SW 1271 (cell line): ENCODE measurements at regions not wholly inside any gene's neighbourhood (a gene's known extent, or its start where the extent isn't known, plus 50 kb on each side); places are given as distances from the start of the nearest gene placed in this dataset.

Source experiments
- DNase-seq, 2 experiments: peaks; one replicate each; lab custom pipeline; 2025; lab: John Stamatoyannopoulos, UW

DNA sequence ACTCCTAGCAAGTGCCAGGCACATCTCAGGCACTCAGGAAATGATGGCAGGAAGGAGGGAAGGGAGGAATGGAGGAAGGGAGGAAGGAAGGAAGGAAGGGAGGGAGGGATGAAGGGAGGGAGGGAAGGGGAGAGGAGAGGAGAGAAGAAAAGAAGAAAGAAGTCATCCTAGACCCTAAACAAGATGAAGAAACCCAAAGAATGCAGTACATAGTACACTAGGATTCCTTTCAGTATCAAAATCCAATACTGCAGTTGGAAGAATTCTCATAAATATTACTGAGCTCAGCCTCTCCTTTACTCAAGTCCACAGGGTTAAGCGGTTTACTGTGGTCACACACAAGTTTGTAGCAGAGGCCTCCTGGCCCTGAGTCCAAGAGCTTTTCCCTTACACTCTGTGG is 155.7 kb upstream of the ETAA1 start:
- DNase-seq, result no peak

DNA sequence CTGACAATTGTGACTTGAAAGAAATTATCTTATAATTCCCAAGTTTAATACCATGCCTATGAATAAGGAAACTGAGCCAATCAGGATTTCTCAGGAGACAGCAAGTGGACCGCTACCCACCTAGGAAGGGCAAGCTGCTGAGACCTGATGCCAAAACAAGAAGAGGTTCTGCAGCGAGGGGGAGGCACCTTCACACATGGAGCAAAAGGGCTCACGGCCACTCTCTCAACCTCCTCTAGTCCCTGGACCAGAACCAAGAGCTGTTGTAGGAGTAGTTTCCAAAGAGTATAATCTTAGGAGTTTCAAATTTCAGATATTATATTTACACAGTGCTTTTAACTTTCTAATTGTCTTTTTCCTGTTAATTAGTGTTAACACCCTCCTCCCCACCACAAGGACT is 154.7 kb upstream of the ETAA1 start:
- no peak for DNase-seq

GRCh38 chr2:67243919-67244318 is 153.2 kb upstream of the ETAA1 start:
- no peak for DNase-seq

DNA sequence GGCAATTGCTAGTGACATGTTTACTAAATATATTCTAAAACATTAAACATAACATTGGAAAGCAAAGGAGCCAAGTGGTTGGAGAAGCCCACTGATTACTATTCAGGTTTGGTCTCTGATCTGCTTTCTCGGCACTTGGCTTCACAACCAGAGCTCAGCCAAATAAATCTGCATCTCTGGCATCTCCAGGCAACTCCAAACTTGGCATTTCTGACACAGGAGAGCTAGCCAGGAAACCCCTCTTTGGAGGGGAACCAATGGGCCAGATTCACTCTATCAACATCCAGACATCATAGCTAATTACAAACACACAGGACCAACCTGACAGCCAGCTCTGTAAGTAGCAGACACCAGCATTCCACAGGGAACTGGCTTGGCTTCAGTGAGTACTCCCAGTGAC is 150.3 kb upstream of the ETAA1 start:
- no peak for DNase-seq

DNA sequence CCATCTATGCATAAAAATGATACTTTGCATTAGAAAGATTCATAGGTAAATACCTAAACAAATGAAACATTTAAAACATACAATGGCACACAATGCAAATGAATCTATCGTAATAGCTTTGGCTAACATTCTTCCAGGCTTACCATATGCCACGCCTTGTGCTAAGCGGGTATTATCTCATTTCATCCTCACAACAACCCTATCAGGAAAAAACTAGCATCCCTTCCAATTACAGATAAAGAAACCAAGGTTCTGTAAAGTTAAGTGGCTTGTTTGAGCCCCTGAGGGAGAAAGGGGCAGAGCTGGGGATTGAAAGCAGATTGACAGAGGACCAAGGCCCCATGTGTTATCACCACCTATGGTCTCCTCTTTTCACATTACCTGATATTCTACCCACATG is 145.4 kb upstream of the ETAA1 start:
- no peak for DNase-seq

DNA sequence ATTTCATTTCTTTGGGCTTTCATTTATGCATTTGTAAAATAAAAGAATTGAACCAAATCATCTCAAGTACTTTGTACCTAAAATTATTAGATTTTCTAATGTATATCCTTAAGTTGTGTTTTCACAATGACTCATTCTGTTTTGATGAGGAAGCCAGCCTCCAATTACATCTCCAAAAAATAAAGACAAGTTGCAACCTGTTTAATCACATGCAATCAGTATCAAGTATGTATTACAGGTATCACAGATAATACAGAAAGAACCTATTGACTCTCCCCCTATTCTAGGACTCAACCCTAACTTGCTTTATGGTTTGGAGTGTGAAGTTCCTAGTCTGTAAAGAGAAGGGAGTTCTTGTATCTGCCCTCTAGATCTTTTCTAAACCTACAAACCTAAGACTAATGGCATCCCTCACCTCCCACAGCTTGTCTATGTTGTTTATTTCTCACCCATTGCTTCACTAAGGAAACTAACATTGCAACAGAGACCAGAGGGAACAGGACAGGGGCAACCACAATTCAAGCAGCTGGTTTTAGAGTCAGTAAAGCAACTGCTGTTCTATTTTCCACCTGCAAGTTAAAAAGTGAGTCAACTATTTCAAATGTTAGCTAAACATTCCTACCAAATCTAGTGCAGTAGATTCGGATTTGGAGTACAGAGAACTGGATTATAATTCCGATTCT is 141.1 kb upstream of the ETAA1 start:
- no peak for DNase-seq

GRCh38 chr2:67256892-67257291 is 140.2 kb upstream of the ETAA1 start:
- no peak for DNase-seq

DNA sequence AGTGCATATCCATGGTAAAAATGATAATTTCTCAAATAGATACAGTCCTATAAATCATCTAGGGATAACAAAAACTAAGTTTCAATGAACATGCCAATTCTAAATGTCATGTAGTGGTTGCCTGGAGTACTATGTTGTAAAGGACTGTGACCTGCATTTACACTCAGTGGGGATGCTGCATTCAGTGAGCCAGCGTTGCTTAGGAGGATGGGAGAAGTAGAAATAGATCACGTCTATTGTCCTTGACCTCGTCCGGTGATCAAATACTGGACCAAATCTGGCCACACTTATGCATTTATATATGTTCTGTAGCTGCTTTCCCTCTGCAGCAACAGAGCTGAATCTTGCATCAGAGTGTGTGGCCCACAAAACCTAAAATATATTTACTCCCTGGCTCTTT is 139.0 kb upstream of the ETAA1 start:
- DNase-seq, result no peak

GRCh38 chr2:67258831-67259230 is 138.3 kb upstream of the ETAA1 start:
- DNase-seq, result no peak

GRCh38 chr2:67259556-67260342 is 137.4 kb upstream of the ETAA1 start:
- no peak for DNase-seq

DNA sequence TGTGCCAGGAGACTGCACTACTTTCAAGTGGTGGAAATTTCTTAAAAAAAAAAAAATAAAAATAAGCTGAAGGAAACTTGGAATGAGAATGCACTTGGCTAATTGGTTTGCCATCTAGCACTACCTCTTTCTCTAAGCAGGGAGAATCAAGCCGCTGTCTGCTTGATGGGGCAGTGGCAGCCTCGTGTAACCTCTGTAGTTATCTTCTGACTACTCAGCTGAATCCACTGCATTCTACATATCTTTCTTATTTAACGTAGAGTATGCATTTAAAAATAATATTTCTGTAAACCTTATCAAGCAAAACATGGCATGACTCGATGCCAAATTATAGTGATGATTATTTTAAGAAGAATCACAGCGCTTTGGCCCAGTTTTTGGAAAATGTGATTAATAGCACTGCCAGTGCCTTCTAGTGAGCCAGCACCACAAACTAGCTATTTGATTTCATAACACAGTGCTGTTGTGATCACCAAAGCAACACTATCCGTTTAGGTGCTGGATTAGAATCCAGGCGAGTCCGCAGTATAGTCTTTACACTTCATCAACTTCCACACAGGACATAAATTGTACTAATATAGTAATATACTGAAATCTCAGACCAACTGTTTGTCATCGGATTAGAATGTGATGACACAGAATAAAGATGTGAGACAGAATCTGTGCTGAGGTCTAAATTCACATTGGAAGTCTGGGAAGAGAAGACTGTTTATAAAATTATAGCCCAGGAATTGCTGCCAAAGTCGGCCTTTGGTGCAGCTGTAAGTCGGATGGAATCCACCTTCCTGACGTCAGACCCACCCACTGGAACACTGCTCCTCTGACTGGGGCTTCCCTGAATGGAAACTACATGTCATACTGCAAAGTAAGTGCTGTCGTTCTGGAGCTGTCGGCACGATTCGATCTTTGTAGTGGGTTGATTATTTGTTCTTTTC is 136.5 kb upstream of the ETAA1 start:
- no peak for DNase-seq

DNA sequence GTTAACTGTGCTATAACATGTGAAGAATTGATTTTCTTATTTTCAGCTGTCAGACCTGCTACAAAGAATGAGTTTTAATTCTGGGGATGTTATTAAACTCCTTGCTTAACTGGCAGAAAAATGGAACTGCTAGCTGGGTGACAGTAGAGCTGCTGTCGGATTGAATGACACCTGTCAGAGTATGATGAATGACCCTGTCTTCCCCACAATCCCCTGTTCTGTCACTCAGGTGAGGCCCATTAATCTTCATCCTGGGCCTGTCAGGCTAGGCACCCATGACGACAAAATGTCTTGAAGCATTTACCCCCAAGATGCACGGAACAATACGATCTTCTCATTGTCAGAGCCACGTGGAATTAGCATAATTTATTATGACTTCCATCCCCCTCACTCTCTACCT is 129.9 kb upstream of the ETAA1 start:
- no peak for DNase-seq

DNA sequence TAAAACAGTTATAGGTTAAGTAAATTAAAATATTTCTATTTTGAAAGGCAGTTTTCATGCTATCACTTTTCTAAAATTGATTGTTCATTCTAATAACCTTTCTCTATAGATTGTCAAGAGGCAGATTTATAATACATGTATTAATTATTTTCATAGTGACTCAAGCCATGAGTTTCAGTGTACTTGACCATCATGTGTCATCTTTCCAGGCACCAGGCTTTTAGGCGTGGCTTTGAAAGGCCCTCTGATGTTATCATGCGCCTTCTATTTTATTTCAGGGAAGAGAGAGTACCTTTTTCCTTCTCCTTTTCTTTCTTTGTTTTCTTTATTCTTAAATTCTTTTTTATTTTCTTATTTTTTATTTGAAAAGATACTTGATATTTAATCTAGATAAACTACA is 128.3 kb upstream of the ETAA1 start:
- no peak for DNase-seq

DNA sequence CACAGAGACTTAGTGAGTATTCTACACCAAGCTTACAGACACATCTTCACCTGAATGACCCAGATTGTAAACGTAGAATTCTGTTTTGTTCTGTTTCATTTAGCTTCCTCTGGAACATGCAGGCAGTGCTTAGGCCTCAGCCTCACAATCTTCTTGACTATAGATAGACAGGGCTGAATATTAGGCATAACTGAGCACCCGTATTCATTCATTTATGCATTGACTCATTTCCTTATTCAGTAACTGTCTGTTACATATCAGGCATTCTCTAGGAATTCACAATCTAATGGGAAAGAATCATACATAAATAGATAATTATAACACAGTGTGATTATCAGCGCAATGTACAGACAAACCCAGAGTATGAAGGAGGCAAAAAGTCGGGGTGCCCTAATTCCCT is 124.9 kb upstream of the ETAA1 start:
- no peak for DNase-seq

- DNase-seq, result no peak
Observed at GRCh38 chr2:67277450-67277849, 119.7 kb upstream of the ETAA1 start.

DNA sequence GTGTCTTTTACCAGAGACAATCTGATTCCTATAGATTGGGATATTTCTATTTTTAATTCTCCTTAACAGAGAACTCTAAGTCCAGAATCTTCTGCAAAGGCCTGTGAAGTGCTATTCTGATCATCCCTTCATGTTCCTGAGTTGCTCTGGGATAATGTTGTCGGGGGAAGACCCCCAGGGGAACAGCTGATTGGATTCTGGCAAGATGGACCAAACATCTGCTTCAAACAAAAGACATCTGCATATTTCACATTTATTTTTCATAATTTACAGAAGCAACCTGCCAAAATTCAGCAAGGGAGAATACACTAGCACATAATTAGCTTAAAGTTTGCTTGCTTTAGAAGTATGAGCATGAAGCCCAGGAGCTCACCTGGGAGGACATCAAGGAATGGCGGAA is 116.0 kb upstream of the ETAA1 start:
- DNase-seq, result no peak

GRCh38 chr2:67283641-67284040 is 113.5 kb upstream of the ETAA1 start:
- no peak for DNase-seq

DNA sequence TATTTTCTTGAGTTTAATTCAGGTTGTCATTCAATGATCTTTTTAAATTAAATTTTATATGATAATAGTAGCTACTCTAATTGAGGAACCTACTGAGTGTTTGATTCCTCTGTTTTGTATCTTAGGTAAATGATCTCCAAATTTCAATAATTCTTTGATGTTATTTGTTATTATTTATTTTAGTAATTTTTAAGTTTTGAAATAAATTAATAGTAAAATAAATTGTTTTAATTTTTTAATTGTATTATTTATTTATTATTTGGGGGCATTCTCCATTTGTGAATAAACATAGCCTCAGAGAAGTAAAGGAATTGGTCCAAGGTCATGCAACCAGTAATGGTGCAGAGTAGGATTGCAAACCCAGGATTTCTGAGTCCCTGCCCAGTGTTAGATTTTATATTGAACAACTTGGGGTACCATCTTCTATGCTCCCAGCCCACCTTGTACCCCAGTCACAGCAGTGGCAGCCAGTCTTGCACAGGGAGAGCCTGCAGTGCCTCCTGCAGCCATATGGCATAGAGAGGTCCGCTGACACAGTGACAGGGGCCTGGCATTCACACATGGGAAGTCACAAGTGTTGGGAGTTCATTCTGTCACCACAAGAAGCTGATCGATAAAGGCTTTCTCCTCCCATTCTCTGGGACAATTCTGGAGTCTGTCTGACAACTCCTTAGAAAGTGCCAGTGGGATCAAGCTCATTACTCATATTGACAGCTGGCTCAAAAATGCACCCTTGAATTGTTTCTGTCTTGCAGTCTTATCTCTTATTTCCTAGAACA is 110.0 kb upstream of the ETAA1 start:
- no peak for DNase-seq

DNA sequence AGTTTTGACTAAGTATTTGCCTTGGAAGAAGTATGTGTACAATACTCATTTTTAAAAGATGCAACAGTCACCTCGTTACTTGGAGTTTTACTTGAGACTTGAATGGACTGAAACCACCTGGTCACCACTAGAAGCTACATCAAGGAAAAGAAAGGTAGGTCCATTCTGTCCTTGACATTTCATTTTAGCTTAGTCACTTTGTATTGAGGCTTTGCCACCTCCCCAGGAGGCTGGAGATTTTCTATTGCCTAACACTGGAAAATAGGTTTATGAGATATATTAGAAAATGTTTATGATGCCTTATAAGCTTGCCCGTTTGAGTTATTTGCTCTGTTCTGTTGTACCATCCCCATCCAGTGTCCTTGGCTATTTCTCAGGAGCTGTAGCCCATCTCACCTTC is 107.9 kb upstream of the ETAA1 start:
- DNase-seq, result no peak

DNA sequence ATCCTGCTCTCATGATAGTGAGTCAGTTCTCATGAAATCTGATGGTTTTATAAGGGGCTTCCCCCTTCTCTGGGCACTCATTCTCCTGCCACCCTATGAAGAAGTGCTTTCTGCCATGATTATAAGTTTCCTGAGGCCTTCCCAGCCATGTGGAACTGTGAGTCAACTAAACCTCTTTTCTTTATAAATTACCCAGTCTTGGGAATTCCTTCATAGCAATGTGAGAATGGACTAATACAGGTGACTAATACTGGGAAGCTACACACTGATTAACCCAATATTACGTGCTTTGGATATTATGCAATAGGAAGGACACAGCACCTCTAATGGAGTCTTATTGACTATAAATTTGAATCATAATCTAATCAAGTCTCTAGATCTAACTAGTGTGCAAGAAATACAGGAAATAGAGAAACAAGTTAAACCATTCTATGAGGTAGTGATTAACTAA is 107.2 kb upstream of the ETAA1 start:
- no peak for DNase-seq

GRCh38 chr2:67290451-67291290 is 106.5 kb upstream of the ETAA1 start:
- no peak for DNase-seq
